Astrocyte (in vitro differentiated cells and primary cell): ENCODE measurements at regions not wholly inside any gene's neighbourhood (a gene's known extent, or its start where the extent isn't known, plus 50 kb on each side); places are given as distances from the start of the nearest gene placed in this dataset.

Source experiments
- DNase-seq: peaks from one replicate; pipeline ENCODE4 v3.0.0-alpha.2; 2010; ENCODE audit warnings: low read depth
- FAIRE-seq: peaks from 2 replicates; lab custom pipeline; 2011; peaks lifted over from hg19 to GRCh38; lab: Jason Lieb, UNC
- H2AFZ ChIP-seq: 2 replicates; pipeline ENCODE4 v1.6.0; 2012; ENCODE audit warnings: low read depth, low read length, inconsistent platforms
- H3K27ac ChIP-seq: 2 replicates; pipeline ENCODE4 v1.5.1; 2011; ENCODE audit warnings: low read depth, low read length, inconsistent platforms
- H3K27me3 ChIP-seq: 2 replicates; pipeline ENCODE4 v1.6.0; 2011; ENCODE audit warnings: low read length, inconsistent platforms; ENCODE audit not compliant: insufficient read depth
- H3K36me3 ChIP-seq: 2 replicates; pipeline ENCODE4 v1.5.1; 2011; ENCODE audit warnings: low read length, inconsistent platforms; ENCODE audit not compliant: insufficient read depth
- H3K4me1 ChIP-seq: 2 replicates; pipeline ENCODE4 v1.5.1; 2011; ENCODE audit warnings: low read length, inconsistent platforms; ENCODE audit not compliant: insufficient read depth
- H3K4me2 ChIP-seq: 2 replicates; pipeline ENCODE4 v1.6.0; 2012; ENCODE audit warnings: low read length, inconsistent platforms
- H3K4me3 ChIP-seq: 2 replicates; pipeline ENCODE4 v1.5.1; 2011; ENCODE audit warnings: low read depth, mild to moderate bottlenecking, low read length, inconsistent platforms; ENCODE audit not compliant: insufficient read depth
- H3K79me2 ChIP-seq: 2 replicates; pipeline ENCODE4 v1.6.0; 2012; ENCODE audit warnings: mild to moderate bottlenecking, low read length, inconsistent platforms; ENCODE audit not compliant: insufficient read depth
- H3K9ac ChIP-seq: 2 replicates; pipeline ENCODE4 v1.6.0; 2012; ENCODE audit warnings: mild to moderate bottlenecking, low read length, inconsistent platforms
- H3K9me3 ChIP-seq: 2 replicates; pipeline ENCODE4 v1.5.1; 2012; ENCODE audit warnings: low read depth, mild to moderate bottlenecking, low read length, inconsistent platforms; ENCODE audit not compliant: insufficient read depth
- H4K20me1 ChIP-seq: 2 replicates; pipeline ENCODE4 v1.6.0; 2012; ENCODE audit warnings: low read length, inconsistent platforms; ENCODE audit not compliant: insufficient read depth
- H3K27ac Mint-ChIP-seq: one replicate; pipeline ENCODE4 v1.8.0; 2021; ENCODE audit warnings: mild to moderate bottlenecking, mixed read lengths; ENCODE audit not compliant: unreplicated experiment
- H3K27me3 Mint-ChIP-seq: one replicate; pipeline ENCODE4 v1.8.0; 2021; ENCODE audit warnings: low read depth, mixed read lengths; ENCODE audit not compliant: unreplicated experiment
- H3K36me3 Mint-ChIP-seq: one replicate; pipeline ENCODE4 v1.8.0; 2021; ENCODE audit warnings: low read depth, mixed read lengths; ENCODE audit not compliant: unreplicated experiment
- H3K4me1 Mint-ChIP-seq: one replicate; pipeline ENCODE4 v1.8.0; 2021; ENCODE audit warnings: low read depth, mixed read lengths; ENCODE audit not compliant: unreplicated experiment
- H3K4me3 Mint-ChIP-seq: one replicate; pipeline ENCODE4 v1.8.0; 2021; ENCODE audit warnings: mild to moderate bottlenecking, moderate library complexity, mixed read lengths; ENCODE audit not compliant: unreplicated experiment
- H3K9me3 Mint-ChIP-seq: one replicate; pipeline ENCODE4 v1.8.0; 2021; ENCODE audit warnings: mild to moderate bottlenecking, mixed read lengths; ENCODE audit not compliant: unreplicated experiment
- CTCF ChIP-seq: IDR thresholded peaks from 2 replicates; pipeline ENCODE4 v1.5.1; 2011; ENCODE audit warnings: low read depth, mild to moderate bottlenecking, inconsistent platforms, low read length, moderate library complexity; ENCODE audit not compliant: insufficient read depth
- EZH2 ChIP-seq: IDR thresholded peaks from 2 replicates; pipeline ENCODE4 v1.6.1; 2012; ENCODE audit warnings: mild to moderate bottlenecking, low read length, inconsistent platforms; ENCODE audit not compliant: insufficient read depth

- no peak overlapping the region for H3K4me3 ChIP-seq
- Mint-ChIP-seq H3K9me3 (no peaks in the 10 kb centered on the region), H3K36me3 (no peaks in the 10 kb centered on the region), H3K27ac (no peak overlapping the region), H3K4me1 (no peaks in the 10 kb centered on the region), H3K4me3 (no peak overlapping the region), H3K27me3 (peaks cover 8% of the 10 kb centered on the region)
- no peak overlapping the region for H2AFZ ChIP-seq
- no peak overlapping the region for H3K4me2 ChIP-seq
- H4K20me1 ChIP-seq, result no peaks in the 10 kb centered on the region
- H3K9ac ChIP-seq, result no peak overlapping the region
- H3K4me1 ChIP-seq, result no peaks in the 10 kb centered on the region
- no peaks in the 10 kb centered on the region for H3K9me3 ChIP-seq
- H3K27ac ChIP-seq, result no peak overlapping the region
- no peak for FAIRE-seq
- H3K79me2 ChIP-seq, result no peaks in the 10 kb centered on the region
- H3K27me3 ChIP-seq, result no peaks in the 10 kb centered on the region
- no peak for TF ChIP-seq CTCF
- H3K36me3 ChIP-seq, result no peaks in the 10 kb centered on the region
- DNase-seq, result no peak
These were observed 162.9 kb upstream of the POU2AF2 start for GRCh38 chr11:111082664-111083063.

- H3K36me3 Mint-ChIP-seq, result no peaks in the 10 kb centered on the region
- no peaks in the 10 kb centered on the region for H3K4me1 ChIP-seq
- TF ChIP-seq EZH2 (no peak), CTCF (no peak)
- H3K4me3 Mint-ChIP-seq, result no peak overlapping the region
- H3K27ac Mint-ChIP-seq, result no peak overlapping the region
- FAIRE-seq (no peak), DNase-seq (no peak)
- H2AFZ ChIP-seq, result no peak overlapping the region
- H3K9me3 Mint-ChIP-seq, result no peaks in the 10 kb centered on the region
- no peaks in the 10 kb centered on the region for H3K9me3 ChIP-seq
- no peaks in the 10 kb centered on the region for H3K79me2 ChIP-seq
- H3K27me3 ChIP-seq, result no peaks in the 10 kb centered on the region
- no peaks in the 10 kb centered on the region for H3K4me1 Mint-ChIP-seq
- no peaks in the 10 kb centered on the region for H4K20me1 ChIP-seq
- peaks cover 8% of the 10 kb centered on the region for H3K27me3 Mint-ChIP-seq
- no peaks in the 10 kb centered on the region for H3K36me3 ChIP-seq
- no peak overlapping the region for H3K4me3 ChIP-seq
- H3K9ac ChIP-seq, result no peak overlapping the region
- no peak overlapping the region for H3K27ac ChIP-seq
- no peak overlapping the region for H3K4me2 ChIP-seq
These were observed 164.5 kb upstream of the POU2AF2 start for GRCh38 chr11:111081021-111081511.

- Mint-ChIP-seq H3K36me3 (no peaks in the 10 kb centered on the region), H3K27ac (no peak overlapping the region), H3K9me3 (no peaks in the 10 kb centered on the region), H3K4me1 (no peaks in the 10 kb centered on the region), H3K27me3 (peaks cover 6% of the 10 kb centered on the region), H3K4me3 (no peak overlapping the region)
- peaks cover 2% of the 10 kb centered on the region for H3K27me3 ChIP-seq
- no peak overlapping the region for H3K4me2 ChIP-seq
- H3K36me3 ChIP-seq, result no peaks in the 10 kb centered on the region
- no peak overlapping the region for H3K4me3 ChIP-seq
- DNase-seq (no peak), FAIRE-seq (no peak)
- no peaks in the 10 kb centered on the region for H4K20me1 ChIP-seq
- H3K9ac ChIP-seq, result no peak overlapping the region
- H3K27ac ChIP-seq, result no peak overlapping the region
- H3K9me3 ChIP-seq, result no peaks in the 10 kb centered on the region
- H3K4me1 ChIP-seq, result no peaks in the 10 kb centered on the region
- no peaks in the 10 kb centered on the region for H3K79me2 ChIP-seq
- TF ChIP-seq EZH2 (no peak), CTCF (no peak)
- H2AFZ ChIP-seq, result no peak overlapping the region
These were observed 167.8 kb upstream of the POU2AF2 start for GRCh38 chr11:111077530-111078322.
